D341Med (cell line): ENCODE measurements at regions not wholly inside any gene's neighbourhood (a gene's known extent, or its start where the extent isn't known, plus 50 kb on each side); places are given as distances from the start of the nearest gene placed in this dataset.

Source experiments
- DNase-seq: peaks from one replicate; pipeline ENCODE4 v3.0.0; 2012; ENCODE audit warnings: low spot score

- no peak for DNase-seq
Observed at GRCh38 chr14:34012978-34013720, 62.3 kb upstream of the EGLN3 start.

GRCh38 chr14:34012369-34012768 lies 61.5 kb upstream of the EGLN3 start:
- DNase-seq, result no peak

- no peak for DNase-seq
Observed at GRCh38 chr14:34009956-34010355, 59.1 kb upstream of the EGLN3 start.

- DNase-seq, result no peak
Observed at GRCh38 chr14:34007902-34008301, 57.0 kb upstream of the EGLN3 start.

- no peak for DNase-seq
Observed at GRCh38 chr14:34005901-34006300, 55.0 kb upstream of the EGLN3 start.

- DNase-seq, result no peak
Observed at GRCh38 chr14:34004881-34005280, 54.0 kb upstream of the EGLN3 start.

GRCh38 chr14:34003691-34004090 lies 52.8 kb upstream of the EGLN3 start:
- no peak for DNase-seq

GRCh38 chr14:34003082-34003668 lies 52.3 kb upstream of the EGLN3 start:
- DNase-seq, result no peak
